GM10266 (cell line): ENCODE measurements at regions not wholly inside any gene's neighbourhood (a gene's known extent, or its start where the extent isn't known, plus 50 kb on each side); places are given as distances from the start of the nearest gene placed in this dataset.

Experiments used
- DNase-seq: peaks from one replicate; pipeline ENCODE4 v3.0.0; 2012; ENCODE audit errors: extremely low spot score
- CTCF ChIP-seq: IDR thresholded peaks from 2 replicates; pipeline ENCODE4 v1.5.1; 2012; ENCODE audit warnings: mild to moderate bottlenecking, low read depth; ENCODE audit not compliant: control insufficient read depth, insufficient read depth; ENCODE audit errors: missing control alignments

- DNase-seq = no peak
- TF ChIP-seq CTCF = no peak
Measured at GRCh38 chr1:58250587-58250948, 296.0 kb downstream of the OMA1 start.

GRCh38 chr1:58249737-58250586 is 296.6 kb downstream of the OMA1 start:
- TF ChIP-seq CTCF = no peak
- DNase-seq = peak; percentile 47

GRCh38 chr1:58249388-58249736 is 297.2 kb downstream of the OMA1 start:
- no peak for DNase-seq
- TF ChIP-seq CTCF = no peak

GRCh38 chr1:58248791-58249190 is 297.7 kb downstream of the OMA1 start:
- DNase-seq = no peak
- no peak for TF ChIP-seq CTCF

DNA sequence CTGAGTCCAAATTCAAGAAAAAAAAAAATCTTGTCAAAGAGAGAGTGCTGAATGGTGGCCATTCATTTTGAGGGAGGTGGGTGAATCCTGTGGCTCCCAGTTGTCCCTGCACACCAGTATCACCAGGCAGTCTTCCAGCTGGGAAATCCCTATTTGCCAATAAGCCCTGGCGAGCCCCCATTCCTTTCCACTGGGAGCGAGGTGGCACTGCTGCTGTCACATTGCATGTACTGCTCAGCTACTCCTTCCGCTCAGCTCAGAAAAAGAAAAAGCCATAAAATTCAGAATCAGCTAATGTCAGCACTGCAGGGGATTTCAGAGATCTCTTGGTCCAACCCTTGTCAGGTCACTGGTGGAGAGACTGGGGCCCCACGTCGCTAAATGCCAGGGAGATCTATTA is 298.5 kb downstream of the OMA1 start:
- no peak for DNase-seq
- no peak for TF ChIP-seq CTCF

- TF ChIP-seq CTCF = no peak
Measured at GRCh38 chr1:58246549-58246948, 300.0 kb downstream of the OMA1 start.

DNA sequence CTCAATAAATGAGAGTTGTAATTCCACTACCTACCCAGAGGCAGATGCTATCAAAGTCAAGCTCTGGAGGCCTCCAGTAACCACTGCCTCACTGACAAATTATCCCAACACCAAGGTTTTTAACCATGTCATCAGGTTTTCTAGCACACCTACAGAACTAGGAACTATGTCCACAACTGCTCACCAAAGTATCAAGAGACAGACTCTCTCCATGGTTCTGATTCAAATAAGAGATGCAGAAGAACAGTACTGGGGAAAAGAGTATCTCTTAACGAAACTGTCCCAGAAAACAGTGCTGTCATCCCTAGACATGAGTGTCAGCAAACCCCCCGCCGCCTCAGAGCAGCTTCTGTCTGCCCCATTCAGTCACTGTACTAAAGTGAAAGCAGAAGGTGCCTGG is 301.7 kb downstream of the OMA1 start:
- TF ChIP-seq CTCF = no peak

More at GRCh38 chr1:58246549-58246948, 300.0 kb downstream of the OMA1 start:
- no peak for DNase-seq

More for the DNA sequence above, 301.7 kb downstream of the OMA1 start:
- DNase-seq = no peak
